GM23248 (cell line): ENCODE measurements at regions not wholly inside any gene's neighbourhood (a gene's known extent, or its start where the extent isn't known, plus 50 kb on each side); places are given as distances from the start of the nearest gene placed in this dataset.
A peak's percentile ranks its signal among the peaks of the same experiment; 100 is the strongest.

Source experiments
- DNase-seq: peaks from one replicate; pipeline ENCODE4 v3.0.0-alpha.2; 2015
- H2AFZ ChIP-seq: fragments of 200-600 bp; sonication (generic); 2 replicates; pipeline ENCODE4 v1.6.1; 2016; ENCODE audit warnings: antibody characterized with exemption
- H3F3A ChIP-seq: fragments of 200-600 bp; sonication (generic); 2 replicates; pipeline ENCODE4 v1.6.1; 2016; ENCODE audit warnings: mild to moderate bottlenecking, antibody characterized with exemption, mixed run types; ENCODE audit not compliant: insufficient read depth
- H3K27ac ChIP-seq: fragments of 200-600 bp; sonication (generic); 2 replicates; pipeline ENCODE4 v1.5.1; 2016; ENCODE audit warnings: mild to moderate bottlenecking
- H3K27me3 ChIP-seq: fragments of 200-600 bp; sonication (generic); replicated peaks from 2 replicates; pipeline ENCODE4 v1.6.1; 2016; ENCODE audit warnings: mild to moderate bottlenecking; ENCODE audit not compliant: insufficient read depth
- H3K36me3 ChIP-seq: fragments of 200-600 bp; sonication (generic); 2 replicates; pipeline ENCODE4 v1.6.1; 2016; ENCODE audit warnings: low read depth, mild to moderate bottlenecking
- H3K4me1 ChIP-seq: fragments of 200-600 bp; sonication (generic); 2 replicates; pipeline ENCODE4 v1.6.1; 2016; ENCODE audit warnings: mild to moderate bottlenecking; ENCODE audit not compliant: insufficient read depth
- H3K4me2 ChIP-seq: fragments of 200-600 bp; sonication (generic); one replicate; pipeline ENCODE4 v1.6.1; 2016; ENCODE audit warnings: mild to moderate bottlenecking; ENCODE audit not compliant: unreplicated experiment
- H3K4me3 ChIP-seq: fragments of 200-600 bp; sonication (generic); 2 replicates; pipeline ENCODE4 v1.5.1; 2016; ENCODE audit warnings: mild to moderate bottlenecking
- H3K79me2 ChIP-seq: fragments of 200-600 bp; sonication (generic); 2 replicates; pipeline ENCODE4 v1.6.1; 2016; ENCODE audit warnings: mild to moderate bottlenecking; ENCODE audit not compliant: insufficient read depth
- H3K9ac ChIP-seq: fragments of 200-600 bp; sonication (generic); 2 replicates; pipeline ENCODE4 v1.6.1; 2016; ENCODE audit warnings: mild to moderate bottlenecking
- H3K9me2 ChIP-seq: fragments of 200-600 bp; sonication (generic); 2 replicates; pipeline ENCODE4 v1.6.1; 2016; ENCODE audit warnings: mixed run types, mild to moderate bottlenecking, moderate library complexity; ENCODE audit not compliant: insufficient read depth
- H3K9me3 ChIP-seq: fragments of 200-600 bp; sonication (generic); one replicate; pipeline ENCODE4 v1.6.1; 2017; ENCODE audit warnings: low read depth
- H4K20me1 ChIP-seq: fragments of 200-600 bp; sonication (generic); 2 replicates; pipeline ENCODE4 v1.6.0; 2016; ENCODE audit not compliant: insufficient read depth
- EZH2 ChIP-seq: fragments of 200-600 bp; sonication (generic); IDR thresholded peaks from 2 replicates; pipeline ENCODE4 v1.6.1; 2018; ENCODE audit warnings: antibody characterized with exemption, mild to moderate bottlenecking; ENCODE audit not compliant: insufficient read depth, poor library complexity, severe bottlenecking
- EZH2phosphoT487 ChIP-seq: fragments of 200-600 bp; sonication (generic); IDR thresholded peaks from 2 replicates; pipeline ENCODE4 v1.6.1; 2018; ENCODE audit warnings: antibody characterized with exemption, moderate library complexity, mild to moderate bottlenecking, low read depth; ENCODE audit not compliant: insufficient read depth
- WGBS, 2 experiments: methylation state at CpG; one replicate each; pipeline ENCODE4 v1.1.6; 2015 to 2017; ENCODE audit warnings: low lambda C conversion rate in 2 of 2, low coverage in 1 of 2; ENCODE audit errors: missing lambda C conversion rate in 2 of 2; 5-methylcytosine and 5-hydroxymethylcytosine counted together
- in situ Hi-C: fragments of 300-500 bp; cut with MboI; formaldehyde crosslinking; loops from 2 replicates; pipeline ENCODE4 v1.15.0; 2020

DNA sequence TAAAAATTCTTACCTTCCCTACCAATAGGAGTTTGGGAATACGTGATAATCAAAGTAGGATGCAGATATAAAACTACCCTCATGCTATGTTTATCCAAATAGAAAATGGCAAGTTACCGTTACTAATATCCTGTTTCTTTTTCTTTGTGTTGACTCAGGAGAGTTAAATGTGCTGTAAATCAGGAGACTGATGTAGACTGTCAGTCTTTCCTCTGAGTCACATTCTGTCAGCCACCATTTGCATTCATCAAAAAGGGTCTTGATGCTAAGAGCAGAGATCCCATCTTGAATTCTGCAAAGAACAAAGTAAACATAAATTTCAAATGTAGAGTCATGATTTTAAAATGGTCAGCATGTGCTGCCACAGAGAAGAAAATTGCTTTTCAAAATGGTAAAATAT, 712.8 kb downstream of the SOCS6 start:
- Histone ChIP-seq H3K9me2 (no peaks in the 10 kb centered on the region), H3K4me3 (no peak overlapping the region), H3F3A (no peaks in the 10 kb centered on the region), H3K27ac (no peak overlapping the region), H3K4me1 (no peaks in the 10 kb centered on the region), H3K4me2 (no peak overlapping the region), H3K9me3 (no peaks in the 10 kb centered on the region), H3K79me2 (no peaks in the 10 kb centered on the region), H4K20me1 (no peaks in the 10 kb centered on the region), H3K27me3 (no peaks in the 10 kb centered on the region), H3K9ac (no peak overlapping the region), H2AFZ (no peak overlapping the region), H3K36me3 (no peaks in the 10 kb centered on the region)
- in situ Hi-C loops, result no loop called here
- DNase-seq, result no peak
- 27 to 28% methylated on average over 2 of the region's 2 CpGs for WGBS, 2 experiments
- TF ChIP-seq EZH2 (no peak), EZH2phosphoT487 (no peak)

DNA sequence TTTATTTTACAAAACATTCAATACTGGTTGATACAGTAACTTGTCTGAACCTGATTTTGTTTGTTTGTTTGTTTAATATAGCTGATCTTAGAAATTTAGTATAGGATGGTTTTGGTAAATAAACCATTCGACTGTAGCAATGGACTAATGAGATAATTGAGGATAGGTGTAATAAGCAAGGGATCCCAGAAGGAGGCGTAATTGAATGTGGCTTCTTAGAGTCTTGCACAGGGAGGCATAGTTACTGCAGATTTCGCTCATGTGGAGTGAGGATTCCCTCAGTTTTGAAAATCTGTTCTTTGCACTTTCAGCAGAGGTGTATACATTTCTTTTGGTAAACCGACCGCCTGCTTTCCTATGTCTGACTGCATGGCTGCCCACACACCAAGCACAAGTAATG, 709.6 kb downstream of the SOCS6 start:
- TF ChIP-seq EZH2, result no peak
- no peak for TF ChIP-seq EZH2phosphoT487
- Histone ChIP-seq H3K9me3 (no peaks in the 10 kb centered on the region), H3K9ac (no peak overlapping the region), H3K4me2 (no peak overlapping the region), H3K79me2 (no peaks in the 10 kb centered on the region), H3K4me1 (no peaks in the 10 kb centered on the region), H3K9me2 (no peaks in the 10 kb centered on the region), H2AFZ (no peak overlapping the region), H4K20me1 (no peaks in the 10 kb centered on the region), H3F3A (no peaks in the 10 kb centered on the region), H3K36me3 (no peaks in the 10 kb centered on the region), H3K27ac (no peak overlapping the region), H3K4me3 (no peak overlapping the region), H3K27me3 (no peaks in the 10 kb centered on the region)
- no peak for DNase-seq
- WGBS, 2 experiments, result 52 to 56% methylated on average over 5 of the region's 5 CpGs
- in situ Hi-C loops, result no loop called here

DNA sequence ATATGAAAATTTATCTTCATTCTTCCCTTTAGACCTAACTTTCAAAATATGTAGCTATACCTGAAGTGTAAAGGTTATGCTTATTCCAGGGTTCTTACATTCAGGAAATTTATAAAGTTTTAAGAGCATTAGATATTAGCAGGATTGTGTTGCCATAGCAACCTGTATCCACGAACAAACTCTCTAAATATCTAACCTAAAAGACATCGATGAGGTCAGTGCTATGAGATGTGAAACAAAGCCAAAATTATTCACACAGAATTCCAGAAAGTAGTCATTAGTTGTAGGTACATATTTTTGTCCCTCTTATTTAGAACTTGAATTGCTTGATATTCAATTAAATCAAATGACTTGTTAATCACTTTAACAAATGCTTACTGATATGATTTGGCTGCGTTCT, 705.3 kb downstream of the SOCS6 start:
- Histone ChIP-seq H4K20me1 (no peaks in the 10 kb centered on the region), H2AFZ (no peak overlapping the region), H3K9me3 (no peaks in the 10 kb centered on the region), H3K4me1 (peaks cover 5% of the 10 kb centered on the region; the same call in 1 of the 2 replicates), H3K36me3 (no peaks in the 10 kb centered on the region), H3K27me3 (no peaks in the 10 kb centered on the region), H3K9ac (no peak overlapping the region), H3F3A (no peaks in the 10 kb centered on the region), H3K4me3 (no peak overlapping the region), H3K9me2 (no peaks in the 10 kb centered on the region), H3K4me2 (no peak overlapping the region), H3K27ac (no peak overlapping the region), H3K79me2 (no peaks in the 10 kb centered on the region)
- TF ChIP-seq EZH2, result no peak
- TF ChIP-seq EZH2phosphoT487, result no peak
- WGBS, 2 experiments, result 27 to 28% methylated on average over 3 of the region's 3 CpGs
- DNase-seq, result peak; percentile 40
- in situ Hi-C loops, result no loop called here

DNA sequence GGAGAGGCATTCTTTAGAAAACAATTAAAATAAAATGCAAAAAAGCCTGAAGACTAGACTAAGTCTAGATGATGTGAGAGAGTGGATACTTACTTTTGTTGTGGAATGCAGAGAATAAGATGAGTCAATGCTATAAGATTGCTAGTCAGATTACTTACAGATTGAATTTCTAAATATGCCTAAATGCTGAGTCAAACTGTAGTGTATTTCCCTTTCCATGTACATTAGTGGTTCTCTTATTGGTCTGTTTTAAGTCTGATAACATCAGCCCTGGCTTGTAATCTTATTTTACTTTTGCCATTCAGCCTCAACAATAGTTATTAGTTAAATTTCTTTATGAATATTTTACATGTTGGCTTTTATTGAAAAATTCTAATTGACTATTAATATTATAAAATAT, 702.7 kb downstream of the SOCS6 start:
- no peaks in the 10 kb centered on the region for H3K9me3 ChIP-seq
- no peak overlapping the region for H3K4me3 ChIP-seq
- no peaks in the 10 kb centered on the region for H3K36me3 ChIP-seq
- H2AFZ ChIP-seq, result no peak overlapping the region
- in situ Hi-C loops, result no loop called here
- no peaks in the 10 kb centered on the region for H3K79me2 ChIP-seq
- TF ChIP-seq EZH2 (no peak), EZH2phosphoT487 (no peak)
- no peak overlapping the region for H3K9ac ChIP-seq
- peak; percentile 43 for DNase-seq
- H3K9me2 ChIP-seq, result no peaks in the 10 kb centered on the region
- H3F3A ChIP-seq, result no peaks in the 10 kb centered on the region
- H3K4me2 ChIP-seq, result no peak overlapping the region
- H3K27me3 ChIP-seq, result no peaks in the 10 kb centered on the region
- H3K4me1 ChIP-seq, result peaks cover 5% of the 10 kb centered on the region; the same call in 1 of the 2 replicates
- no peak overlapping the region for H3K27ac ChIP-seq
- H4K20me1 ChIP-seq, result no peaks in the 10 kb centered on the region

DNA sequence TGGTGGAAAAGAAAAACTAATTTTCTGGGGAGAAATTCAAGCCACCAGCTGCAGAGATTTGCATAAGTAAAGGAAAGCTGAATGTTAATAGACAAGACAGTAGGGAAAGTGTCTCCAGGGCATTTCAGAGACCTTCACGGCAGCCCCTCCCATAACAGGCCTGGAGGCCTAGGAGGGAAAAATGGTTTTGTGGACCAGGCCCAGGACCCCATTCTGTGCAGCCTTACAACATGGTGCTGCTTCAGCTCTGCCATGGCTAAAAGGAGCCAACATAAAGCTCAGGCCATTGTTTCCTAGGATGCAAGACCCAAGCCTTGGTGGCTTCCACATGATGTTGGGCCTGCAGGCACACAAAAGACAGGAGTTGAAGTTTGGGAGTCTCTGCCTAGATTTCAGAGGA, 697.1 kb downstream of the SOCS6 start:
- H3K27ac ChIP-seq, result no peak overlapping the region
- in situ Hi-C loops, result no loop called here
- no peak overlapping the region for H3K9ac ChIP-seq

More for the DNA sequence above, 697.1 kb downstream of the SOCS6 start:
- no peak overlapping the region for H3K4me2 ChIP-seq
- no peaks in the 10 kb centered on the region for H3K9me3 ChIP-seq
- H3K4me3 ChIP-seq, result no peak overlapping the region
- H2AFZ ChIP-seq, result no peak overlapping the region
- H3K9me2 ChIP-seq, result no peaks in the 10 kb centered on the region
- no peaks in the 10 kb centered on the region for H4K20me1 ChIP-seq
- no peaks in the 10 kb centered on the region for H3K36me3 ChIP-seq
- 26 to 32% methylated on average over 1 of the region's 1 CpG for WGBS, 2 experiments
- no peaks in the 10 kb centered on the region for H3K79me2 ChIP-seq
- H3K27me3 ChIP-seq, result no peaks in the 10 kb centered on the region
- no peaks in the 10 kb centered on the region for H3F3A ChIP-seq
- H3K4me1 ChIP-seq, result no peaks in the 10 kb centered on the region
- no peak for DNase-seq
- TF ChIP-seq EZH2 (no peak), EZH2phosphoT487 (no peak)
